ENCODE measurements at regions not wholly inside any gene's neighbourhood (a gene's known extent, or its start where the extent isn't known, plus 50 kb on each side); places are given as distances from the start of the nearest gene placed in this dataset.

DNA sequence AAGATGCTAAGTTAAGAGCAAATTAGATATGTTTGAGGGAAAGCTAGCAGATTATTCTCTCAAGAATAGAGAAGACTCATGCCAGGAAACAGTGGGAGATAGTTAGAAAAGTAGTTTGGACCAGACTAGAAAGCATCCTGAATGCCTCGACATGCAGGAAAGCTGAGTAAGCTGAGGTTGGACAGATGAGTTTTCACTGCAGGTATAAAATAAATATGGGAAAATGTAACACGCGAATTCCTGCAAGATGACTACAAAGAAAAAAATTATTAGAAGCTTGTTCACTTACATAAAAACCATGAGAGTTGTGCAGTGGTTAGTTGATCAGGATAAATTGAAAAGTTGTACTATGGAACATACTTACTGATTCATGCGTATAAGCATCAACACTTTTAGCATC lies 484.2 kb upstream of the MANEA start:
- intact Hi-C loops (cut with micrococcal nuclease): loop anchor here (2.0 kb wide), 1 partner anchor 40 kb away; no protein-coding TSS in a partner anchor
- no peaks in the 10 kb centered on the region for H3K36me3 Mint-ChIP-seq (ENCODE audit: insufficient read depth, unreplicated experiment)
- no peak overlapping the region for H3K4me3 Mint-ChIP-seq (ENCODE audit: unreplicated experiment)
- TF ChIP-seq, protein P1, sequence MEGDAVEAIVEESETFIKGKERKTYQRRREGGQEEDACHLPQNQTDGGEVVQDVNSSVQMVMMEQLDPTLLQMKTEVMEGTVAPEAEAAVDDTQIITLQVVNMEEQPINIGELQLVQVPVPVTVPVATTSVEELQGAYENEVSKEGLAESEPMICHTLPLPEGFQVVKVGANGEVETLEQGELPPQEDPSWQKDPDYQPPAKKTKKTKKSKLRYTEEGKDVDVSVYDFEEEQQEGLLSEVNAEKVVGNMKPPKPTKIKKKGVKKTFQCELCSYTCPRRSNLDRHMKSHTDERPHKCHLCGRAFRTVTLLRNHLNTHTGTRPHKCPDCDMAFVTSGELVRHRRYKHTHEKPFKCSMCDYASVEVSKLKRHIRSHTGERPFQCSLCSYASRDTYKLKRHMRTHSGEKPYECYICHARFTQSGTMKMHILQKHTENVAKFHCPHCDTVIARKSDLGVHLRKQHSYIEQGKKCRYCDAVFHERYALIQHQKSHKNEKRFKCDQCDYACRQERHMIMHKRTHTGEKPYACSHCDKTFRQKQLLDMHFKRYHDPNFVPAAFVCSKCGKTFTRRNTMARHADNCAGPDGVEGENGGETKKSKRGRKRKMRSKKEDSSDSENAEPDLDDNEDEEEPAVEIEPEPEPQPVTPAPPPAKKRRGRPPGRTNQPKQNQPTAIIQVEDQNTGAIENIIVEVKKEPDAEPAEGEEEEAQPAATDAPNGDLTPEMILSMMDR (IDR thresholded peaks at IDR 0.05; ENCODE audit: unreplicated experiment): no peak
- no peak overlapping the region for H3K27ac Mint-ChIP-seq (ENCODE audit: low read depth, unreplicated experiment)
- POLR2A ChIA-PET: interaction anchor here (0.6 kb wide), 1 partner anchor 484 kb away, joined by 3 read pairs; no protein-coding TSS in a partner anchor
- no peaks in the 10 kb centered on the region for H3K9me3 Mint-ChIP-seq (ENCODE audit: unreplicated experiment)
- CTCF ChIA-PET: interaction anchor here (0.5 to 2.5 kb wide), 9 partner anchors 8 to 1785 kb away, joined by 3 to 11 read pairs (median 3); no protein-coding TSS in a partner anchor
- BruUV-seq (replicated peaks): no TSS peak
- DNase-seq (ENCODE audit: unreplicated experiment): no peak
- peaks cover 8% of the 10 kb centered on the region for H3K4me1 Mint-ChIP-seq (ENCODE audit: insufficient read depth, unreplicated experiment)
- H3K27me3 Mint-ChIP-seq (ENCODE audit: insufficient read depth, unreplicated experiment): no peaks in the 10 kb centered on the region

DNA sequence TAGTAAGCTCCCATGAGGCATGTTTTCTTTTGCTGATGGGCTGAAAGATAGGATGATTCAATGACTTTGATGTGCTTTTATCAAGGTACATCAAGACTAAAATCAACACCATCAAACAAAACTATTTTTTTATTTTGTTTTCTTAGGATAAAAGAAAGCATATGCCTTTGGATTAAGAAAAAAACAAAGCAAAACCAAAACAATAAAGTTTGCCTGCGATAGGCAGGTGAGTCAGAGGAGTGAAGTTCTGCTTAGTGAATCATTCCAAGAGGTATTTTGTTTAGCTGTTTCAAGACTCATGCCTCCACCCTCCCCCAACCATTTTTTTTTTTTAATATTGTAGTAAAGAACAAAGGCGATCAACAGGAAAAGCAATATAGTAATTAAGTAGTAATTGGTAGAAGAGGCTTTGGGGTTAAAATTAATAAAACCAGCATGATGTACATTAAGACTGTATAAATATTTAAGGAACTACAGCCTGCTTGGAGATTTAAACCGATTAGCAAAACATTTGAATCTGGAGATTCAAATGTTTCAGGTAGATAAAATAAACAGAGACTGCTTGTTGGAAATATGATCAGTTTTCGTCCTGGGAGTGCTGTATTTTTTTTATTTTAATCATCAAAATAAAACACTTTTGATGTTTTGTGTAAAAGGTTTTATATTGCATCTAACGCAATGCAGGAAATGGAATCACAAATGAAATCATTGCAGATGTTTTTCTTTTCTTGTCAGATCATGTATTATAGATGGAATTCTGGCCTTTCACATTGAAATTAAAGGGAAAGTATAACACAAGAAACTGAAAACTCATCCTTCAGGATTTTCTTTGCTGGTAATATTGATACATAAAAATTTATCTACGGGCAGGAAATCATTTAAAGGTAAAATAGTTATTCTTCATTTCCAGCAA lies 482.3 kb upstream of the MANEA start:
- TF ChIP-seq, protein P1 (IDR thresholded peaks at IDR 0.05; ENCODE audit: unreplicated experiment): no peak
- no peaks in the 10 kb centered on the region for H3K27me3 Mint-ChIP-seq (ENCODE audit: insufficient read depth, unreplicated experiment)
- peaks cover 8% of the 10 kb centered on the region for H3K4me1 Mint-ChIP-seq (ENCODE audit: insufficient read depth, unreplicated experiment)
- DNase-seq (ENCODE audit: unreplicated experiment): peak; percentile 44
- ChIA-PET POLR2A (no interaction called here), CTCF (interaction anchor here (0.7 kb wide), 1 partner anchor 398 kb away, joined by 6 read pairs; no protein-coding TSS in a partner anchor)
- peak overlapping the region; percentile 90 for H3K27ac Mint-ChIP-seq (ENCODE audit: low read depth, unreplicated experiment)
- H3K36me3 Mint-ChIP-seq (ENCODE audit: insufficient read depth, unreplicated experiment): no peaks in the 10 kb centered on the region
- H3K9me3 Mint-ChIP-seq (ENCODE audit: unreplicated experiment): no peaks in the 10 kb centered on the region
- peak overlapping the region; percentile 65 for H3K4me3 Mint-ChIP-seq (ENCODE audit: unreplicated experiment)
- intact Hi-C loops (cut with micrococcal nuclease): no loop called here
- TSS peak; percentile 40 for BruUV-seq (replicated peaks)

DNA sequence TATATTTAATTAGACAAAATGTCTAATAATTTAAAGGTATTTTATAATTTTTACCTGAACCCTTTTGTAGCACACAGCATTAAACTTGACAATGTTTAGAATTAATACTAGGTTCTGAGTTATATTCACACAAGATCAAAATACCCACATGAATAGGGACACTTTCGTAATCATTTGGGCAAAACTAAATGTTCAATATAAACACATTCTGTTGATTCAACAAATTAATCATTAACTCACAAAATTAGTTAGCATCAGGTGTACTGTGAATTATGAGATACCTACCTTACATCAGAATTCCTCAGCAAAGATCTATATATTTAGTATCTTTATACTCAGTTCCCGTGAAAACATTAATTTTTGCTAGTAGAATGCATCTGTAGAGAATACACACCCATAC lies 481.5 kb upstream of the MANEA start:
- no TSS peak for BruUV-seq (replicated peaks)
- intact Hi-C loops (cut with micrococcal nuclease): no loop called here
- Mint-ChIP-seq H3K27ac (ENCODE audit: low read depth, unreplicated experiment) (peak overlapping the region; percentile 90), H3K4me3 (ENCODE audit: unreplicated experiment) (no peak overlapping the region), H3K4me1 (ENCODE audit: insufficient read depth, unreplicated experiment) (peaks cover 8% of the 10 kb centered on the region), H3K9me3 (ENCODE audit: unreplicated experiment) (no peaks in the 10 kb centered on the region), H3K36me3 (ENCODE audit: insufficient read depth, unreplicated experiment) (no peaks in the 10 kb centered on the region), H3K27me3 (ENCODE audit: insufficient read depth, unreplicated experiment) (no peaks in the 10 kb centered on the region)
- POLR2A ChIA-PET: no interaction called here
- CTCF ChIA-PET: no interaction called here
- no peak for DNase-seq (ENCODE audit: unreplicated experiment)
- TF ChIP-seq, protein P1 (IDR thresholded peaks at IDR 0.05; ENCODE audit: unreplicated experiment): no peak

DNA sequence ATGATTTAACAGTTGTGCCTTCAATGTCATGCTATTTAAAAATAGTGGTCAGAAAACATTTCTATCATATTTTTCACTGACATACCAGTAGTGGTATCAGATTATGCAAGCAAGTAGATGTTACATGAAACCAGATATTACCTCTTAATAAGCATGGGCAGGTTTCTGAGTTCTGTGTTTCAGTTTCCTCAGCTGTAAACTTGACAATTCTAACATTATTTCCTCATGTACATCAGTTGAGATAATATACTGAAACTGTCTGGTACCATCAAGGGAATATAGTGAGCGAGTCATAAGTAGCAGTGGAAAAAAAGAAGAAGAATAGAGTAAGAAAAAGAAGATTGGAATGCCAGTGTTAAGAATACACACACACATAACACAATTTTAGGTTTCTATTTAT lies 477.9 kb upstream of the MANEA start:
- no TSS peak for BruUV-seq (replicated peaks)
- POLR2A ChIA-PET: no interaction called here
- H3K36me3 Mint-ChIP-seq (ENCODE audit: insufficient read depth, unreplicated experiment): no peaks in the 10 kb centered on the region
- H3K27ac Mint-ChIP-seq (ENCODE audit: low read depth, unreplicated experiment): no peak overlapping the region
- no peaks in the 10 kb centered on the region for H3K27me3 Mint-ChIP-seq (ENCODE audit: insufficient read depth, unreplicated experiment)
- intact Hi-C loops (cut with micrococcal nuclease): no loop called here
- TF ChIP-seq, protein P1 (IDR thresholded peaks at IDR 0.05; ENCODE audit: unreplicated experiment): no peak
- CTCF ChIA-PET: no interaction called here
- no peaks in the 10 kb centered on the region for H3K4me1 Mint-ChIP-seq (ENCODE audit: insufficient read depth, unreplicated experiment)
- DNase-seq (ENCODE audit: unreplicated experiment): no peak
- no peaks in the 10 kb centered on the region for H3K9me3 Mint-ChIP-seq (ENCODE audit: unreplicated experiment)
- no peak overlapping the region for H3K4me3 Mint-ChIP-seq (ENCODE audit: unreplicated experiment)
